Stimulated activated naive CD8-positive, alpha-beta T cell treated with anti-CD3 and anti-CD28 coated beads, Interleukin-15, Interleukin-2, amounts not matched to agents 100 U/mL and 50 U/mL, for 24 hours (primary cell): ENCODE measurements at regions not wholly inside any gene's neighbourhood (a gene's known extent, or its start where the extent isn't known, plus 50 kb on each side); places are given as distances from the start of the nearest gene placed in this dataset.

ENCODE experiments used
- ATAC-seq: fragments of 150-1000 bp; cut with Tn5 transposase; one replicate; pipeline ENCODE4 v1.10.0; 2021
- DNase-seq: peaks from one replicate; pipeline ENCODE4 v3.0.0; 2021

DNA sequence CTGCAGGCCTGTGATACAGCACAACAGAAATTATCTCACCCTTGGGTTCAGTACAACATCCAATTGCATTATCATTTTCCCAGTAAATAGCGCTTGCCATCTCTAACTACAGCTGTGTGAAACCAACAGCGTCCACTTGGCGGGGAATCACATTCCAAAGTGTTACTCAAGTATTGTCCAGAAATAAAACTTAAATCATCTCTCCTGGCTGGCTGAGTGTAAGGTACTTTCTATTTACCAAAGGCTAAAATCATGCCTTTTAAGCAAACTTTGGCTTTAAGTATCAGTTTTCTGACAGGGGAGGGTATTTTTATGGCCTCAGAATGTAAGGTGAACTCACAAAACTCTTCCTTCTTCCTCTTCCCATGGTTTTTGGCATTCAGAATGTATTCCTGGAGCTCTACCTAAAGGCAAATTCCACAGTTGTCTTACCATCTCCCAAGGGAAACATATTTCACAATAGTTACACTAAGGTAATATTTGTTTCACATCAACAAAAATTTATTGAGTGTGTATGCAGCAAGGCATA lies 205.6 kb upstream of the MPDZ start:
- ATAC-seq (no peak), DNase-seq (no peak)

DNA sequence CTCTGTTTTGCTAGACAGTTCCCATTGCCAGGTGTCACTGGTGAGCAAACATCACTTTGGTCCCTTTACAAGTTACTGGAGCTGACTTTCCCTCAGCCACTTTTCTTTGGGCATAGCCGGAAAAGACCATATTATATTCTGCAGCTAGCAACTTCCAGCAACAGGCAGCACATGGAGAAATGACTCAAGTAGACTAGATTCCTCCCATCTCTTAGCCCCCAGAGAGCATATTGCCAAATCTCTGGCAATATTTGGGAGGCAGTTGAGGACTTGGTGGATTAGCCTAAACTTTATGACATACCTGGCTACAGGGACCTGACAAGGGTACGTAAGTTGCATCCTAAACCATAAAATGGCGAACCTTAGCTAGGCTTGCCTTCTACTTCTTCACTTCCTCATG lies 204.7 kb upstream of the MPDZ start:
- DNase-seq: no peak
- no peak for ATAC-seq

DNA sequence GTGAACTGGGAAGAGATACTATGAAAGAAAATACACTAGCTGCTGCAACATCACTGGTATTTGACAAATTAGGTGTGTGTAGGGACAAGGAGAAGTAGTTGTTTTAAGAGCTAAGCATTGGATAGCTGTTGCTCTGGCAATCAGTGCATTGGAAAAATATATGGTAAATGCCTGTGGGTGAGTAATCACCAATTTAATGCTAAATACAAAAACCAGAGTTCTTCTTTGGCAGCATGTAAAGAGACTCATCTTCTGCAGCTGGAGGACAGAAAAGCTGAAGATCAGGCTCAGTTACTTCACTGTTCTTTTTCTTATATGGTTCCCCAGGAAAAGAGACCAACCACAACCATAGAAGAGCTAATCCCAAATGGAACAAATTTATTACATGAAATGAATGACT lies 201.8 kb upstream of the MPDZ start:
- ATAC-seq (no peak), DNase-seq (no peak)

DNA sequence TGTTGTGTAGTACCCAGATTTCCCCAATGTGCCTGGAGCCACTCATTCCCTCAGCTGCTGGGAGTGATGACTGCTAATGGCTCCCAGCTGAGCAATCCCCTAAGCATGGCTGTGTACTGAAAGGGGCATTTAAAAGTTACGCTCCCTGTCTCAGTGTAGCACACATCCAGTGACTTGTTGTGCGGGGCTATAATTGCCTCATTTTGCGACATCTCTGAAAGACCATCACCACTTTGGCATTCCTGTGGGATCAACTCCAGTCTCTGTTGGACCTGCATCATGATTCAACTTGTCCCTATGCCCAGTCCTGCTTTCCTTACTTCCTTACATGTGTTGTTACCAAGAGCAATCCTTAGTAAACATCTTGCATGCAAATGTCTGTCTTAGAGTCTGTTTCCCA lies 201.2 kb upstream of the MPDZ start:
- DNase-seq: no peak
- no peak for ATAC-seq

DNA sequence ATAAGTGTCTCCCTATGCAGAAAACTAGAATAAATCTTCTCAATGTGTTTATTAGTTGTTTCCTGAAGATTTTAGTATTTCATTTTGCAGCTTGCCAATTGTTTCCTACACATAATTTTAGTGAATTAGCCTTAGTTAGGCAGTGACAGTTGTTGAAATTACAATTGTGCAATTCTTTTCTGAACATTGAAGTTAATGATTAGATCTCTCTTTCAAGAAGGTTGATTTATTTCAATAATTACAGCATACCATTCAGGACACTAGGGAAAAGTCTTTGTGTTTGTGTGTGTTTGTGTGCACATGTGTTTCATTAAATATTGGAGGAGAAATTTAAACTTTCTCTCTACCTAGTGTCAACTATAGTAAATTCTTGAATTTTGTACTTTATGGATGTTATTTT lies 199.6 kb upstream of the MPDZ start:
- ATAC-seq: no peak
- no peak for DNase-seq

DNA sequence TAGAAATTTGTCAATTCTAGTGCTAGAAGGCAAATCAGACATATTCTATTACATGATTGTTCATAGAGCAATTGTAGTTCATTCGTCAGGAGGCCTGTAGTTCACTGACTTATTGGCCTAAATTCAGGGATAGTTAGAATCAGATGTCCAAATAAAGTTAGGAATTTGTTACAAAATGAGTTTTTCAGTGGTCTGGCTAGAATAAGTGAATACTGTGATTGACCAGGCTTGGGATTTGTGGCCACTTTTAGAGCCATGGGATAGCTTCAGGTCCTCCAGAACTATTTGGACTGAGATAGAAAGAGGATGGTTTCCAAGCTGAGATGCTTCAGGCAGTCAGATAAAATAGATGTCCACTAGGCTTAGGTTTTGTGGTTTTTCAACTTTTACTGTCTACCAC lies 199.1 kb upstream of the MPDZ start:
- DNase-seq: no peak
- no peak for ATAC-seq

DNA sequence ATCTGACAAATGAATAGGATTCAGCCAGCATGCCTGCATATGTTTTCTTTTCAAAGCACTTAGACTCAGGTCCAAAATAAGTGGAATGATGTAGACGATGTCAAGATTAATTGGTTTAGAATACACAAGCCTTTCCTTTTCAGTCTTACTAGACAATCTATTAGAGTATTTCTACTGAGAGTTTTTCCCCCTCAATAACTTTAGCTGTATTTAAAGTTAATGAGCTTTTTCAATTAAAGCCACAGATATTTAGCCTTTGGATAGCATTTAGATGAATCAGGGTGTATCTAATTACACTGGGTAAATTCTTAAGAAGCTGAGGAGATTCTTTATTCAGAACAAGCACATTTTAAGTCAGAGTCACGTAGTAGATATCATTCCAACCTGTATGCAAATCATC lies 198.7 kb upstream of the MPDZ start:
- DNase-seq: no peak
- ATAC-seq: no peak

DNA sequence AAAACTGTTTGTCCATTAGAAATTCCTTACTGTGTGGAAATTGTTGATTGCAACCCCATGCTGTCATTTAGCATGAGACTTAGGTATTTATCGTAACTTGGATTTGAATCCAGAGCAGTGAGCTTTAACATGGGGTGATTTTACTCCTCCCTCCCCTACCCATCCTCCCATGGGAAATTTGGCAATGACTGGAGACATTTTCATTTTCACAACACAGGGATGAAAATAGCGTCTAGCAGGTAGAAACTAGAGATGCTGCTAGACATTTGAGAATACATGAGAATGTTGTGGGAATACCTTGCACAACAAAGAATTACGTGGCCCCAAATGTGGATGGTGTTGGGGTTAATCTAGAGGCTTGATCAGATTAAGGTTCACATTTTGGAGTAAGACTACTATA lies 191.3 kb upstream of the MPDZ start:
- ATAC-seq: no peak

DNA sequence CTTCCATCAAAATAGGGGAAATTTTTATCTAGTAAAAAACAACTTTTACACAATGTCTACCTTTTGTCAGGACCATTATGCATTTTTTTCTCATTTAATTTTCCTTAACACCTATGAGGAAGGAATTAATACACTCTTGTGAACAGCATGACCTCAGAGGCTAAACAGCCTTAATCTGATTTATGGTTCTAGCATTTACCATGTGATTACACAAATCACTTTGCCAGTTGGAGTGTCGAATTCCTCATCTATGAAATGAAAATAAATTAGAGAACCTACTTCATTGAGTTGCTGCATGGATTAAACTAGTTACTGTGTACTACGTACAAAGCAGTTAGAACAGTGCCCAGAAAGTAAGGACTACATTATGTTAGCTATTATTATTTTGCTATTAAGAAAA lies 187.7 kb upstream of the MPDZ start:
- no peak for DNase-seq
- ATAC-seq: no peak

More for the DNA sequence above, 191.3 kb upstream of the MPDZ start:
- no peak for DNase-seq

DNA sequence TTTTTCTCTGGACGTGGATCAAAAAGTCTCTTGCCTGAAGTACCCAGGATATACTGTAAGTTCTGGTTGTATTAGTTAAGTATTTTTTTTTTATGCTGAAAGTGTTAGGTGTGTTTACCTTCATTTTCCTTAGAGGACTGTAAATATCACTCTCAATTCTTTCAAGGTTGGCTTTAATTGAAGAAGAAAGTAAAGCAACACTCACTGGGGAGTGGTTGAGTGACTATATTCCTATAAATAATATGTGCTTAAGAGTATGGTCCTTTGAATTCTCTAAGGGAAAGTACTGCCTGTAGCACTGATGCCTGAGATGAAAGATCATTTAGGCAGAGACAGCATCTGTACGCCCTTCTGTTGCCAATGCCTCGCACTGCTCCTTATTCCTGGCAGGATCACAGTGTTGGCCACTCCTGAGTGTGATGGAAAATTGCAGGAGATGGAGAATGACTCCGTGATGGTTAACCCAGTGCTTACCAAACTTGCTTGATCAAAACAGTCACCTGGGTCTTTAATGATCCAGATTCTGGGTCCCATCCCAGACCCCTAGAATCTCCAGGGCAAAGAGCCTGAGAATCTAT lies 182.0 kb upstream of the MPDZ start:
- DNase-seq (no peak), ATAC-seq (no peak)

DNA sequence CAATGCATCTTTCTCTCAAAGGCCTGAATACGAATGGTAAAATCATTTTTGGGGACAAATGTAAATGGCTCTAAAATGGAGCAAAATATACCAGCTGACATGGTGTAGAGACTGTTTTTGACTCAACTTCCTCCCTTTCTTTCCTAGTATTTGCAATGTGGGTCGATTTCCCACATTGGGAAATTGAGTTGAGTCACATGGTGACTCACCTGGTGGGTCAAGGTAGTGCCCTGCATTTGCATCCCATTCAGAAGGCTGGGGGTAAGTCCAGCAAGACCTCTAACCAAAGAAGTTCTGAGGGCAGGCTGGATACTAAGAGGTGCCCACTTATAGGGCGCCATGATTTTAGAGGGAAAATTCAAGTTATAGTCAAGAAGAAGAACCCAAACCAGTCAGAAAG lies 179.6 kb upstream of the MPDZ start:
- DNase-seq: no peak

DNA sequence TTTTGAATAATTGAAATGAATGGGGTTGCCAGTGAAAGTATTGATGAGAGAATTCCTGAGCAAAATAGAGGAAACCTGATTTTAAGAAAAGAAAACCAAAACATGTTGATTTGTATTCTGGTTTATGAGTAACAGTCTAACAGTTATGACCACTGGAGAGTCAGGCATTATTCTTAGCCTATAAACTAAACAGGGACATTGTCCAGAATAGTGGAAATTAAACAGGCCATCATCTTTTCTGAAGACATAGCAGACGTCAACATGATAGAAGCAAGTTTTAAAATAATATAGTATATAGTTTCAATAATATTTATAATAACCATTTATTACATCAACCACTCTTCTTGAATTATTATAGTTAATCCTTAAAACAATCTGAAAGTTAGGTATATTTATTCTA lies 178.3 kb upstream of the MPDZ start:
- ATAC-seq: no peak
- no peak for DNase-seq

More for the DNA sequence above, 179.6 kb upstream of the MPDZ start:
- ATAC-seq: no peak

DNA sequence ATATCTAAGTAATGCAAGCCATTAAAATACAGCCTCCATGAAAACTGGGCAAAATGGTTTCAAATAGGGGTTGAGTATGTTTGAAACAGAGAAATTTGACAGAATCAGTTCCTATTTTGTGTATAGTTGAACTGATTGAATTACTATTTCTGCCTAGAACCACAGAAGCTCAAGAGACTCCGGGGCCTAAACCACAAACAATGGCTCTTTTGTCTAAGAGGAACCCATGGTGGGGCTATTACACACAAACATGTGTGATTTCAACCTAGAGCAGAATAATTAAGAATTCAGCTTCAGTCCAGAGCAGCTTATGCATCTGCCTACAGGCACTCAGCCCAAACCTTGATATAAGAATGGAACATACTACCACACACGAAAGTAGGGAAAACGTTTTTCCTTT lies 171.2 kb upstream of the MPDZ start:
- DNase-seq (no peak), ATAC-seq (no peak)

DNA sequence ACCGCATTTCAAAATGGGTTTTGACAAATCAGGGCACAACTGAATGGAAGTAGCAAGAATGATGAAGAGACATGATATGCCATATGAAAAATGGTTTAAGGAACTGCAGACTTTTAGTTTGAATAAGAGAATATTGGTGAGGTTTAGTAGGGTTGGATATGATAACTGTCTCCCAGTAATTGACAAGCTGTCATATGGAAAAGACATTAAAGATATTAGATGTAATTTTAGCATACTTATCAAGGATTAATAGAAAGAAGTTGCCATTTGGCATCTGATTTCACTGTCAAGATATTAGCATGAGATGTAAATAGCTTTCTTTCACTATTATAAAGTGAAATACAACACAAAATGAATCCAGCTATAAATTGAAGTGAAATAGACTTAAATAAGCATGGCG lies 169.0 kb upstream of the MPDZ start:
- no peak for DNase-seq
- ATAC-seq: no peak

DNA sequence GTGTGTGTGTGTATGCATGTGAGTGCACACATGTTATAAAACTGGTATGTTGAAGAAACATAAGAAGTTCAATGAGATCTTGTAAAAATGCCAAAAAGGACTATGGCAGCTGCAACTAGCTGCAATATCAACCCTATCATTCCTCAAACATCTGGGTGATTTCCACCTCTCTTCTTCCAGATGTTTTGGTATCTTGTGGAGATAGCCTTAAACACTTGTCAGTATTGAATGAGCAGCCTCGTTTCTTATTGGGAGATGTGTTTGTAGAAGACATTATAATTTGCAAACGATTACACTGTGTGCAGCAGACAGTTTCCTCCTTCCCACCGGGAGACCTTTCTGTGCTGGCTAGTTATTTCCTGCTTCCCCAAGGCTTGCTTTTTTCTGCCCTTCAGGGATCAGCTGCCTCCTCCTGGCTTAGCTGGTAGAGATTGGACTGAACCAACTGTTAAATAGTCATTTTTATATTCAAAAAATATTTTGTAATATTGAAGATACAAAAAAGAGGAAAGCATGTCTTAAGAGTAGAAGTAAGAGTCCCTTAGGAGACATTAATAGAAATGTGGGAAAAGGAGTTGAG lies 168.4 kb upstream of the MPDZ start:
- DNase-seq: no peak
- ATAC-seq: no peak

DNA sequence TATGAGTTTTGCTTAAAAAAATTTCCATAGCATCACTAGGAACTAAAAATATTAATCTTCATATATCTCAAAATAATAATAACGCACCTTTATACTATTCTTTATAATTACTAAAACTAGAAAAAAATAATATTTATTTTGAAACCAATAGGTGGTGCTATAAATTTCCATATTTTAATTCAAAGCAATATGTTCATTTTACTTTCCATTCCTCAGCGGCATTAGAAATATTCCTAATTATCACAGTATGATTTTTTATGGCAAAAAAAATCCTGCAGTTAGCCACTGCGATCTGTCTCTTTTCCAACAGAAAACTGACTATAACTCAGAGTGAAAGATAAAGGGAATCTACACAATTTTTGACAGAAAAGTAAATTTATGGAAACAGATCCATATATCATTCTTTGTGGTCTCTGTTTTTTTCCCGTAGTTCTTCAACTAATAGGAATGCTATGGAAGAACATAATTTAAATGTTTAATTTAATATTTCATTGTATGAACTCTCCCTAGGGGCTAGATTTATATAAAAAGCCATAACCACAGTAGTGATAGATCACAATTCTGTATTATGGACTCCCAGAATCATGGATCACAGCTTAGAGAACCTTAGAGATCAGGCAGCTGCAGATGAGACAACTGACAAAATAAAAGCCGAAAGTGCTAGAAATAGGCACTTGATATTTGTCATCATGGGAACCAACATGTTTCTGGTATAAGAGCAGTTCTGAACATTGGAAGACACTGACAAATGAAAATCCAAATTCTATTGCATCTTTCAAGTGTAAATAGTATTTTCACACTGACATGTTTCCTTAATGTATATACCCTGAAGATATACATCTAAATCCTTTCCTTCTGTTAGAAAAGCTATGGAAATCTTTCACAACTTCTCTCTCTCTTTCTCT lies 167.7 kb upstream of the MPDZ start:
- ATAC-seq (no peak), DNase-seq (no peak)

DNA sequence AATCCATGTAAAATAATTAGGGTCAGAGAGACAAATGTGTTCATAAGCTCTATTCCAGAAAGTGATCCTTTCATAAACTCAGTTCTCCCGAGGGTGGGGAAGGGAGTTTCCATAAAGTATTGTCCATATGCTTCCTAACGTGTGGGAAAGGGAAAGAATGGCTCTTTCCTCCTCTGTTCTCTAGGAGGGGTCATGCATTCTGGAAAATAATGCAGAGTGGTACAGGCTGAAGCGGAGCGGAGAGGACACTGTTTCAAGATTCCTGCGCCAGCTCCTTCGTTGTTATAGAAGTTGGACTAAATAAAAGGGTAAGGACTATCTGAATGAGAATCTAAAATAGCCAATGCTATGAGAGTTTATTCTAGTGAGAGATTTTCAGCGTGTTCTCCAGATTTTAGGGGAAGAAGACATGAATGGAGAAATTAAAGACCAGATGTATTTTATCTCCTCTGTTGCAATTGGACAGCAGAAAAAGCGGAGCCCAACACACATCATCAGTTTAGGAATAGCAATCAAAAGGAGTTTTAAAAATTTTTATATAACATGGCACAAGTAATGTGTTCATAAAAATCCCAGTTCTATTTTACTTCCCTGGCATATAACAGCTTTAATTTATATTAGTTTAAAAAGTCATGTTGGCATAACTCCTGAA lies 166.9 kb upstream of the MPDZ start:
- DNase-seq (no peak), ATAC-seq (no peak)

DNA sequence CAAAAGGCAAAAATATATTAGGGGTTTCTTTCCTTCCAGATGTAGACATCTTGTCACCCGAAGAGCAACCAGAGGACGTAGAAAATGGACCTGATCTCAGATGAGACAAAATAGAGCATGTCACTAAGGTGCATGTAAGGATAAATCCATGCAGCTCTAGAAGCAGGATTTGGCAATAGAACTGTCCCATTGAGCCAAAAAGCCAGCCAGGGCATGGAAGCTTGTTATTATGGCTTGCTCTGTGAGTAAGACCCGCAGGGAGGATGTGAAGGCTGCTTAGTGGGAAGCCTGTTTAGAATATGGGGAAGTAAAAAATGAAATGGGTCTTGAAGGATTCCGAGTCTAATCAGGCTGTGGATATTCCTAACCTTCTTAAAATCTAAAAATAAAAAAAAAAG lies 165.6 kb upstream of the MPDZ start:
- DNase-seq (no peak), ATAC-seq (no peak)

DNA sequence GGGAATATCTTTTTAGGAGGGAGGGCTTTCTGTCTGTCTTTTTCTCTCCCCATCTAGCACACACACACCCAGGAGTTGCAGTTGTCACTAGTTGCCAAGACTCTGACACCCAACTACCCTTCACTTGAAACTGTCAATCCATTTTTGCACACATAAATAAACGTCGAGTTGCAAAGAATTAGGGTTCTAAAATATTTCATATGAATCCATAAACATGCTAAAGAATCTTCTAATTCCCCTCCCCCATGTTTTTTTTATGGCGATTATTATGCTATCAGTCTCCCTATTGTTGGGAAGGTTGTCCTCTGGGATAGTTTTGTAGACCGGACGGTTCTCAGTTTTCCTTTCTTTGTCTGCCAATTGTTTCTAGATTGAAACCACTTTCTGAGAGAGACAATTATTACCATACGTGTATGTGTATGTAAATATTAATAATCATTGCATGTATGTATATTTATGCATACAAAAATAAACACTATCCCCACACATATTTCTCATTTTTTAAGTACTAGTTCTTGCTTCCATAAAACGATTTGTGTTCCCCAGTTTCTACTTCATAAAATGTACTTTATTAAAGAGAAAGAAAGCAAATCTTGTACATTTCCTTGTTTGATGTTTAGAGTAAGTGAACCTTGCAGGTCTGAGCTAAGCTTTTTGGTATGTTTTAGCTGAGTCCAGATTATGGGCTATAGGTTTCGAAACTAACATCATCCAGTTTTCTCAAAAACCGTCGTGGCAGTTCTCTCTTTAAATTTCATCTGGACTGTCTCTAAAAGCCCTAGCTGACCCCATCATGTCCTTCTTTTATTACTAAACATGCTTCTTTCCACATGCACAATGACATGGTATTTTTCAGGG lies 165.0 kb upstream of the MPDZ start:
- ATAC-seq (no peak), DNase-seq (no peak)

DNA sequence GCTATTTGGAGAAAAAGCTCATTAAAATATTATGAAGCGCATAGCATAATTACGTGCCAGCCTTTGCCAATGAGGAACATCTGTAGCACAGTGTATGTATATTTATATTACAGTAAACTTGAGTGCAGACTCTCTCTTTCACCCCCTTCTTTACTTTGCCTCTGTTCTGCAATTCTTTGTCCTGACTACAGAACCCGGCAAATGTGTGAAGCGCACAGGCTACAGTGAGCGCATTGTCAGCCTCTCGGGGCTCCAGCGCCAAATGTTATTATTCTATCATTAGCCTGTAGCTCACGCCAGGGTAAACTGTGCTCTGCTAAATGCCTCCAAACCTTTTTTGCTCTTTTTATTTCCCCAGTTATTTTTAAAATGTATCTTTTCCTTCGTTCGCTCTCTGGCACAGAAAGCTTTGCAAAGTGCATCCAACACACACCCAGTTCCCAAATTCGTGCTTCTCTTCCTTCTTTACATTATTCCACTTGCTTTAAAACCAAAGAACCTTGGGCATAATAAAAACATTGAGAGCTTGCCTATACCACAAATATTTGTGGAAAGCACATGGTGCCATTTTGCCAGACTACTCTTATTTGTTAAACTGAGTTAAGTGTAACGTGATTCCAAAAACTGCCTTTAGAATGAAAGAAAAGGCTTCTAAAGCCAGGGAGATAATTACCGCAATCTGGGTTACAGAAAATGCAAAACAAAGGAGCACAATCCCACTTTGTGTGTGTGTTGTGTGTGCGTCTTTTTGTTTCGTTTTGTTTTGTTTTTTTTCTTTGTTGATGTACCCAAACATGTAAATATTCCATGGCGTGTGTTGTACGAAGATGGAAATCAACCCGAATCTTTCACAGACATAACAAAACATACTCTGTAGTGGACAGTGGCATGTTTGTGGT lies 164.1 kb upstream of the MPDZ start:
- no peak for DNase-seq
- no peak for ATAC-seq
